H9 (cell line): ENCODE measurements at regions not wholly inside any gene's neighbourhood (a gene's known extent, or its start where the extent isn't known, plus 50 kb on each side); places are given as distances from the start of the nearest gene placed in this dataset.

Source experiments
- DNase-seq: peaks from one replicate; pipeline ENCODE4 v3.0.0-alpha.2; 2017
- H2AFZ ChIP-seq: one replicate; pipeline ENCODE4 v1.6.1; 2013; ENCODE audit warnings: mild to moderate bottlenecking, low read length, control low read depth, moderate library complexity
- H2AK5ac ChIP-seq: 2 replicates; pipeline ENCODE4 v1.6.1; 2013; ENCODE audit warnings: low read length, control low read depth, mixed read lengths; ENCODE audit not compliant: insufficient read length
- H2BK120ac ChIP-seq: one replicate; pipeline ENCODE4 v1.6.1; 2013; ENCODE audit warnings: low read depth, mild to moderate bottlenecking, low read length, control low read depth, inconsistent platforms; ENCODE audit not compliant: poor library complexity, severe bottlenecking
- H2BK12ac ChIP-seq: 2 replicates; pipeline ENCODE4 v1.6.1; 2013; ENCODE audit warnings: low read length, control low read depth, mixed read lengths, low read depth; ENCODE audit not compliant: insufficient read length
- H2BK15ac ChIP-seq: 2 replicates; pipeline ENCODE4 v1.6.1; 2013; ENCODE audit warnings: low read depth, low read length, control low read depth
- H2BK20ac ChIP-seq: one replicate; pipeline ENCODE4 v1.6.1; 2013; ENCODE audit warnings: low read depth, mild to moderate bottlenecking, low read length, control low read depth, inconsistent platforms; ENCODE audit not compliant: poor library complexity, severe bottlenecking
- H2BK5ac ChIP-seq: 2 replicates; pipeline ENCODE4 v1.6.1; 2013; ENCODE audit warnings: low read length, control low read depth, mixed read lengths; ENCODE audit not compliant: insufficient read length
- H3K14ac ChIP-seq: 2 replicates; pipeline ENCODE4 v1.6.1; 2013; ENCODE audit warnings: low read length, control low read depth; ENCODE audit not compliant: insufficient read depth
- H3K18ac ChIP-seq: 2 replicates; pipeline ENCODE4 v1.6.1; 2013; ENCODE audit warnings: low read depth, mild to moderate bottlenecking, mixed read lengths, low read length, control low read depth; ENCODE audit not compliant: insufficient read length
- H3K23ac ChIP-seq: 2 replicates; pipeline ENCODE4 v1.6.1; 2013; ENCODE audit warnings: low read length, control low read depth, mixed read lengths, low read depth; ENCODE audit not compliant: insufficient read length
- H3K23me2 ChIP-seq: 2 replicates; pipeline ENCODE4 v1.6.1; 2013; ENCODE audit warnings: low read depth, mild to moderate bottlenecking, mixed read lengths, low read length, control low read depth; ENCODE audit not compliant: insufficient read length, poor library complexity, severe bottlenecking
- H3K27ac ChIP-seq: 2 replicates; pipeline ENCODE4 v1.5.1; 2013; ENCODE audit warnings: low read length, control low read depth, mixed read lengths, low read depth; ENCODE audit not compliant: insufficient read length
- H3K27me3 ChIP-seq: 2 replicates; pipeline ENCODE4 v1.6.1; 2013; ENCODE audit warnings: low read length, control low read depth, inconsistent platforms; ENCODE audit not compliant: insufficient read depth
- H3K4ac ChIP-seq: 2 replicates; pipeline ENCODE4 v1.6.1; 2013; ENCODE audit warnings: low read depth, mild to moderate bottlenecking, control low read depth, inconsistent platforms, low read length, moderate library complexity
- H3K4me1 ChIP-seq: 2 replicates; pipeline ENCODE4 v1.6.1; 2013; ENCODE audit warnings: low read length, control low read depth, inconsistent platforms; ENCODE audit not compliant: insufficient read depth
- H3K4me2 ChIP-seq: 2 replicates; pipeline ENCODE4 v1.6.1; 2013; ENCODE audit warnings: low read length, control low read depth, mixed read lengths; ENCODE audit not compliant: insufficient read length, insufficient read depth
- H3K56ac ChIP-seq: 2 replicates; pipeline ENCODE4 v1.6.1; 2013; ENCODE audit warnings: low read depth, mild to moderate bottlenecking, mixed read lengths, low read length, control low read depth; ENCODE audit not compliant: insufficient read length
- H3K79me1 ChIP-seq: 2 replicates; pipeline ENCODE4 v1.6.1; 2013; ENCODE audit warnings: low read depth, mild to moderate bottlenecking, moderate library complexity, low read length, control low read depth, inconsistent platforms; ENCODE audit not compliant: insufficient read depth, poor library complexity, severe bottlenecking
- H3K79me2 ChIP-seq: 2 replicates; pipeline ENCODE4 v1.6.1; 2013; ENCODE audit warnings: low read length, control low read depth, inconsistent platforms; ENCODE audit not compliant: insufficient read depth
- H3K9ac ChIP-seq: 2 replicates; pipeline ENCODE4 v1.6.1; 2013; ENCODE audit warnings: low read length, control low read depth, mixed read lengths; ENCODE audit not compliant: insufficient read length; ENCODE audit errors: extremely low read depth
- H3K9me3 ChIP-seq: one replicate; pipeline ENCODE4 v1.6.1; 2013; ENCODE audit warnings: low read depth, low read length, inconsistent platforms; ENCODE audit not compliant: control insufficient read depth
- H3T11ph ChIP-seq: one replicate; pipeline ENCODE4 v1.6.1; 2013; ENCODE audit warnings: mild to moderate bottlenecking, low read length, control low read depth, inconsistent platforms
- H4K20me1 ChIP-seq: one replicate; pipeline ENCODE4 v1.6.1; 2013; ENCODE audit not compliant: control insufficient read depth, insufficient read length, insufficient read depth
- H4K5ac ChIP-seq: 2 replicates; pipeline ENCODE4 v1.6.1; 2013; ENCODE audit warnings: low read depth, mild to moderate bottlenecking, mixed read lengths, low read length, control low read depth; ENCODE audit not compliant: insufficient read length
- H4K8ac ChIP-seq: replicated peaks from 2 replicates; pipeline ENCODE4 v1.6.1; 2013; ENCODE audit warnings: low read length, control low read depth, mixed read lengths, low read depth; ENCODE audit not compliant: insufficient read length
- H4K91ac ChIP-seq: 2 replicates; pipeline ENCODE4 v1.6.1; 2013; ENCODE audit warnings: low read depth, mild to moderate bottlenecking, moderate library complexity, mixed read lengths, low read length, control low read depth; ENCODE audit not compliant: insufficient read length
- H3K27ac Mint-ChIP-seq, 3 experiments: 2 replicates in 2 of 3; 3 replicates in 1 of 3; pipeline ENCODE4 v1.8.0; 2020 to 2021; ENCODE audit warnings: mixed read lengths in 3 of 3, mild to moderate bottlenecking in 1 of 3, moderate library complexity in 1 of 3
- H3K27me3 Mint-ChIP-seq: 2 replicates; pipeline ENCODE4 v1.8.0; 2021; ENCODE audit warnings: low read depth, mild to moderate bottlenecking, moderate library complexity, mixed read lengths
- H3K36me3 Mint-ChIP-seq, 3 experiments: 2 replicates in 2 of 3; 3 replicates in 1 of 3; pipeline ENCODE4 v1.8.0; 2020 to 2021; ENCODE audit warnings: low read depth in 3 of 3, mixed read lengths in 3 of 3; ENCODE audit not compliant: insufficient read depth in 1 of 3
- H3K4me1 Mint-ChIP-seq, 2 experiments: 2 replicates each; pipeline ENCODE4 v1.8.0; 2020; ENCODE audit warnings: mixed read lengths in 2 of 2
- H3K4me3 Mint-ChIP-seq, 2 experiments: 2 replicates in 1 of 2; 3 replicates in 1 of 2; pipeline ENCODE4 v1.8.0; 2020 to 2021; ENCODE audit warnings: mild to moderate bottlenecking in 2 of 2, mixed read lengths in 2 of 2, moderate library complexity in 1 of 2
- H3K9me3 Mint-ChIP-seq, 2 experiments: 2 replicates in 1 of 2; 3 replicates in 1 of 2; pipeline ENCODE4 v1.8.0; 2020; ENCODE audit warnings: mild to moderate bottlenecking in 2 of 2, mixed read lengths in 2 of 2, moderate library complexity in 1 of 2
- CTCF ChIP-seq: fragments of 200-600 bp; sonication (generic); conservative IDR thresholded peaks from 3 replicates; pipeline ENCODE4 v1.8.0; 2021; ENCODE audit warnings: antibody characterized with exemption, mild to moderate bottlenecking
- WGBS: extraction: QIAGEN DNeasy Blood & Tissue Kit; methylation state at CpG from one replicate; pipeline ENCODE4 v1.1.7; 2013; ENCODE audit warnings: missing lambda C conversion rate, low lambda C conversion rate, mixed read lengths; ENCODE audit not compliant: insufficient read length; ENCODE audit errors: extremely low coverage; 5-methylcytosine and 5-hydroxymethylcytosine counted together

- Histone ChIP-seq H4K5ac (no peak overlapping the region), H3K4me1 (no peaks in the 10 kb centered on the region), H3K23me2 (no peaks in the 10 kb centered on the region), H3K79me2 (no peaks in the 10 kb centered on the region), H4K20me1 (no peaks in the 10 kb centered on the region), H2BK120ac (no peak overlapping the region), H2BK20ac (no peak overlapping the region), H3T11ph (no peak overlapping the region), H2BK15ac (no peak overlapping the region), H3K4ac (no peak overlapping the region), H3K9me3 (no peaks in the 10 kb centered on the region), H2BK12ac (no peak overlapping the region), H3K23ac (no peak overlapping the region), H3K9ac (no peak overlapping the region), H3K27ac (no peak overlapping the region), H3K4me2 (no peak overlapping the region), H4K91ac (no peak overlapping the region), H3K18ac (no peak overlapping the region), H2BK5ac (no peak overlapping the region), H3K14ac (no peak overlapping the region), H4K8ac (no peak overlapping the region), H3K27me3 (no peaks in the 10 kb centered on the region; the same call in 1 of the 2 replicates), H2AK5ac (no peak overlapping the region), H2AFZ (no peak overlapping the region), H3K56ac (no peak overlapping the region), H3K79me1 (no peaks in the 10 kb centered on the region)
- H3K4me3 Mint-ChIP-seq, result no peak overlapping the region
- H3K36me3 Mint-ChIP-seq, result no peaks in the 10 kb centered on the region
- DNase-seq, result no peak
- H3K27ac Mint-ChIP-seq, result no peak overlapping the region
- H3K9me3 Mint-ChIP-seq, result no peaks in the 10 kb centered on the region
- WGBS, result no CpG with 5 or more reads among the region's 3 CpGs
- peaks cover 10 to 14% of the 10 kb centered on the region in 2 experiments for H3K4me1 Mint-ChIP-seq
- peaks cover 4% of the 10 kb centered on the region for H3K27me3 Mint-ChIP-seq
- TF ChIP-seq CTCF, result no peak
Measured at GRCh38 chr10:44763331-44763730, 147.8 kb upstream of the TMEM72 start.
